GM12878 (cell line): ENCODE measurements at regions not wholly inside any gene's neighbourhood (a gene's known extent, or its start where the extent isn't known, plus 50 kb on each side); places are given as distances from the start of the nearest gene placed in this dataset.

ENCODE experiments used
- ATAC-seq: fragments of 200-7000 bp; cut with Tn5 transposase; 3 replicates; pipeline ENCODE4 v1.9.1; 2020; ENCODE audit warnings: mild to moderate bottlenecking, moderate library complexity
- BruUV-seq: library from RNA; stranded (reverse); fragments of 400-500 nt; replicated peaks from 2 replicates; lab custom pipeline; 2021; lab: Mats Ljungman, UMichigan
- CTCF ChIA-PET: fragments of 300-600 bp; sonication (Branson Sonifier 250); formaldehyde crosslinking; extraction: SDS; loops from one replicate; lab custom pipeline; 2021; ENCODE audit warnings: inconsistent platforms; lab: Yijun Ruan, JAX
- POLR2A ChIA-PET: fragments of 350-600 bp; formaldehyde crosslinking; extraction: SDS; loops from one replicate; lab custom pipeline; 2021; ENCODE audit warnings: inconsistent platforms; lab: Charles Lee
- RAD21 ChIA-PET: fragments of 300-600 bp; sonication (Branson Sonifier 250); formaldehyde crosslinking; loops from one replicate; lab custom pipeline; 2023; ENCODE audit warnings: antibody characterized with exemption; ENCODE audit not compliant: unreplicated experiment; lab: Charles Lee
- SMC1A ChIA-PET: fragments of 300-600 bp; sonication (Branson Sonifier 250); formaldehyde crosslinking; loops from one replicate; lab custom pipeline; 2023; ENCODE audit not compliant: unreplicated experiment, uncharacterized antibody; lab: Charles Lee
- DNase-seq: peaks from one replicate; pipeline ENCODE4 v3.0.0-alpha.2; 2011; ENCODE audit warnings: low read depth, low spot score
- FAIRE-seq: peaks from 3 replicates; lab custom pipeline; 2011; peaks lifted over from hg19 to GRCh38; lab: Jason Lieb, UNC
- H2AFZ ChIP-seq: 2 replicates; pipeline ENCODE4 v1.6.0; 2011; ENCODE audit warnings: low read depth, low read length, control low read depth; ENCODE audit not compliant: control insufficient read depth
- H3K27ac ChIP-seq: 2 replicates; pipeline ENCODE4 v1.5.1; 2011; ENCODE audit warnings: control low read depth; ENCODE audit not compliant: control insufficient read depth, insufficient read depth
- H3K27me3 ChIP-seq, 2 experiments: replicated peaks in 1 of 2; 2 replicates each; pipeline versions ENCODE4 v1.6.0 to v1.6.1; 2011; ENCODE audit warnings: low read length in 1 of 2; ENCODE audit not compliant: control insufficient read depth in 2 of 2, insufficient read depth in 2 of 2
- H3K36me3 ChIP-seq, 2 experiments: 2 replicates each; pipeline ENCODE4 v1.5.1; 2011; ENCODE audit warnings: low read length in 1 of 2; ENCODE audit not compliant: control insufficient read depth in 2 of 2, insufficient read depth in 2 of 2
- H3K4me1 ChIP-seq: 2 replicates; pipeline ENCODE4 v1.6.1; 2011; ENCODE audit warnings: mild to moderate bottlenecking, low read length, moderate library complexity, mixed read lengths; ENCODE audit not compliant: control insufficient read depth, insufficient read depth
- H3K4me2 ChIP-seq: 2 replicates; pipeline ENCODE4 v1.6.0; 2011; ENCODE audit warnings: control low read depth; ENCODE audit not compliant: control insufficient read depth, insufficient read depth
- H3K4me3 ChIP-seq: fragments of 200-600 bp; sonication (generic); 2 replicates; pipeline ENCODE4 v1.5.1; 2016
- H3K79me2 ChIP-seq: 2 replicates; pipeline ENCODE4 v1.6.0; 2011; ENCODE audit warnings: low read length; ENCODE audit not compliant: control insufficient read depth, insufficient read depth
- H3K9ac ChIP-seq: 2 replicates; pipeline ENCODE4 v1.8.0; 2011; ENCODE audit warnings: low read length, control low read depth, mixed read lengths; ENCODE audit not compliant: control insufficient read depth, insufficient read depth
- H3K9me3 ChIP-seq: replicated peaks from 3 replicates; pipeline ENCODE4 v1.5.1; 2011; ENCODE audit warnings: mild to moderate bottlenecking, low read length; ENCODE audit not compliant: control insufficient read depth, insufficient read depth
- H4K20me1 ChIP-seq: 2 replicates; pipeline ENCODE4 v1.6.0; 2011; ENCODE audit not compliant: control insufficient read depth, insufficient read depth
- BCL11A ChIP-seq: IDR thresholded peaks from 2 replicates; pipeline ENCODE4 v1.6.1; 2011; ENCODE audit warnings: low read depth, low read length
- BHLHE40 ChIP-seq, 2 experiments: fragments of 450-650 bp in 1 of 2; IDR thresholded peaks; 2 replicates each; pipeline ENCODE4 v1.6.1; 2011 to 2017; ENCODE audit warnings: low read depth in 2 of 2, borderline replicate concordance in 1 of 2, improper control_type of control experiment in 1 of 2, low read length in 1 of 2, mild to moderate bottlenecking in 1 of 2
- CHD1 ChIP-seq: IDR thresholded peaks from 2 replicates; pipeline ENCODE4 v1.6.1; 2012; ENCODE audit warnings: low read depth, low read length, improper control_type of control experiment
- HCFC1 ChIP-seq: fragments of 150-350 bp; IDR thresholded peaks from 2 replicates; pipeline ENCODE4 v1.6.1; 2014; ENCODE audit warnings: low read length
- NR2C2 ChIP-seq: IDR thresholded peaks from 2 replicates; pipeline ENCODE4 v1.6.1; 2011; ENCODE audit warnings: borderline replicate concordance, low read depth; ENCODE audit not compliant: control insufficient read depth, insufficient read length
- PAX5 ChIP-seq: IDR thresholded peaks from 2 replicates; pipeline ENCODE4 v1.6.1; 2011; ENCODE audit warnings: low read depth, low read length, borderline replicate concordance
- RAD21 ChIP-seq: IDR thresholded peaks from 2 replicates; pipeline ENCODE4 v1.6.1; 2011; ENCODE audit warnings: mild to moderate bottlenecking, low read depth, low read length, moderate library complexity; ENCODE audit not compliant: insufficient read depth
- RCOR1 ChIP-seq: conservative IDR thresholded peaks from 2 replicates; pipeline ENCODE4 v1.6.1; 2012; ENCODE audit warnings: low read depth, low read length, improper control_type of control experiment
- TCF12 ChIP-seq: IDR thresholded peaks from 2 replicates; pipeline ENCODE4 v1.6.1; 2011; ENCODE audit warnings: low read depth, mild to moderate bottlenecking, low read length
- YBX1 ChIP-seq: fragments of 450-650 bp; IDR thresholded peaks from 2 replicates; pipeline ENCODE4 v1.6.1; 2016; ENCODE audit warnings: antibody characterized with exemption
- WGBS: methylation state at CpG from one replicate; pipeline ENCODE4 v1.1.6; 2016; ENCODE audit warnings: low lambda C conversion rate; ENCODE audit not compliant: insufficient replicate concordance, insufficient coverage; ENCODE audit errors: missing lambda C conversion rate; 5-methylcytosine and 5-hydroxymethylcytosine counted together
- in situ Hi-C: fragments of 300-500 bp; cut with MboI; formaldehyde crosslinking; loops from 9 replicates; pipeline ENCODE4 v1.14.3; 2018; ENCODE audit warnings: mixed read lengths
- intact Hi-C: fragments of 100-400 bp; cut with micrococcal nuclease; formaldehyde crosslinking; loops from one replicate; pipeline ENCODE4 v1.14.2; 2022; ENCODE audit not compliant: unreplicated experiment
- TF ChIP-seq, protein P1 (sequence below): IDR thresholded peaks from 2 replicates; pipeline ENCODE4 v1.6.1; 2011; ENCODE audit warnings: borderline replicate concordance, low read depth, mild to moderate bottlenecking, moderate library complexity, low read length; ENCODE audit not compliant: insufficient read depth, poor library complexity, severe bottlenecking
- TF ChIP-seq, protein P2 (sequence below): fragments of 450-650 bp; IDR thresholded peaks from 2 replicates; pipeline ENCODE4 v1.6.1; 2018; ENCODE audit warnings: mild to moderate bottlenecking, low read depth, moderate library complexity; ENCODE audit not compliant: partially characterized antibody
- TF ChIP-seq, protein P3 (sequence below): fragments of 450-650 bp; formaldehyde crosslinking; IDR thresholded peaks from 2 replicates; pipeline ENCODE4 v1.4.0; 2022; ENCODE audit warnings: mild to moderate bottlenecking, moderate library complexity

DNA sequence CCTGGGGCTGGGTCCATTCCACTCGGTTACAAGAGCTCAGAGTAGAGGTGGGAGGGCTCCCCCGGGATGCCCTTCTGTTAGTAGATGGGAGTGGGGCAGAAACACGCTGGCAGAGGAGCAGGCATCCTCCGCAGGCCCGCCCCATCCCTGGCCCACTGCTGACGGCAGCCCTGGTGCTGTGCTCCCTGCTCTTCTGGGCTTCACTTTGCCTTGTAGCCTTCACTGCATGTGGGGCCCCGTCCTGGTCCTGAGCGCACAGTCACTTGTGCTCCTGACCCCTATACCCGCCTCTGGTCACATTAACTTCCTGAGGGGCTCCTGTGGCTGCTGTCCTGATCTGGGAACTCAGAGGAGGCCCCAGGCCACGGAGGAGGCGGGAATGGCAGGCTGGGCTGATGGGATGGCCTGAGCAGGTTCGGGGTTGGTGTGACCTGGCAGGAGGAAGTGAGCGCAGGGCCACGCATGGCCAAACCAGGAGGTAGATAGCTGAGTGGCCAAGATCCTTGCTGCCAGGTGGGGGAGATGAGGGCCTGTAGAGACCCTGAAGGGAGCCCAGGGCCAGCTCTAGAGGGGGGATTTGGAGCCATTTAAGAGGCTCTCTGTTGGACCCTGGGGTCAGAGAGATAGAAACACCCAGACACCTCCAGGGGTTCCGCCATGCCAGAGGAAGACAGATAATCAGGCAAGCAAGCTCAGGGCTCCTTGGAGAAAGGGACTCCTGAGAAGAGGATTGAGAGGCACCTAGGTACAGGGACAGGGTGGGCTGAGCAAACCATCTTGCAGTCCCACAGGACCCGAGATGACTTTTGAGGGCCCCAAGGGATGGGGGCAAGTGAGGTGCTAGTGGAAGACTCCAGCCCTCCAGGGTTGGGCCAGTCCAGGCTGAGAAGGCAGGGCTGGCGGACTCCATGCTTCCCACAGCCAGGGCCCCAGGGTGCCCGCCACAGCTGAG lies 92.2 kb upstream of the PRR23E start:
- no peak overlapping the region for H3K9ac ChIP-seq
- H3K27ac ChIP-seq, result no peak overlapping the region
- TF ChIP-seq, protein P1, sequence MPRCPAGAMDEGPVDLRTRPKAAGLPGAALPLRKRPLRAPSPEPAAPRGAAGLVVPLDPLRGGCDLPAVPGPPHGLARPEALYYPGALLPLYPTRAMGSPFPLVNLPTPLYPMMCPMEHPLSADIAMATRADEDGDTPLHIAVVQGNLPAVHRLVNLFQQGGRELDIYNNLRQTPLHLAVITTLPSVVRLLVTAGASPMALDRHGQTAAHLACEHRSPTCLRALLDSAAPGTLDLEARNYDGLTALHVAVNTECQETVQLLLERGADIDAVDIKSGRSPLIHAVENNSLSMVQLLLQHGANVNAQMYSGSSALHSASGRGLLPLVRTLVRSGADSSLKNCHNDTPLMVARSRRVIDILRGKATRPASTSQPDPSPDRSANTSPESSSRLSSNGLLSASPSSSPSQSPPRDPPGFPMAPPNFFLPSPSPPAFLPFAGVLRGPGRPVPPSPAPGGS, result no peak
- TF ChIP-seq, protein P2, sequence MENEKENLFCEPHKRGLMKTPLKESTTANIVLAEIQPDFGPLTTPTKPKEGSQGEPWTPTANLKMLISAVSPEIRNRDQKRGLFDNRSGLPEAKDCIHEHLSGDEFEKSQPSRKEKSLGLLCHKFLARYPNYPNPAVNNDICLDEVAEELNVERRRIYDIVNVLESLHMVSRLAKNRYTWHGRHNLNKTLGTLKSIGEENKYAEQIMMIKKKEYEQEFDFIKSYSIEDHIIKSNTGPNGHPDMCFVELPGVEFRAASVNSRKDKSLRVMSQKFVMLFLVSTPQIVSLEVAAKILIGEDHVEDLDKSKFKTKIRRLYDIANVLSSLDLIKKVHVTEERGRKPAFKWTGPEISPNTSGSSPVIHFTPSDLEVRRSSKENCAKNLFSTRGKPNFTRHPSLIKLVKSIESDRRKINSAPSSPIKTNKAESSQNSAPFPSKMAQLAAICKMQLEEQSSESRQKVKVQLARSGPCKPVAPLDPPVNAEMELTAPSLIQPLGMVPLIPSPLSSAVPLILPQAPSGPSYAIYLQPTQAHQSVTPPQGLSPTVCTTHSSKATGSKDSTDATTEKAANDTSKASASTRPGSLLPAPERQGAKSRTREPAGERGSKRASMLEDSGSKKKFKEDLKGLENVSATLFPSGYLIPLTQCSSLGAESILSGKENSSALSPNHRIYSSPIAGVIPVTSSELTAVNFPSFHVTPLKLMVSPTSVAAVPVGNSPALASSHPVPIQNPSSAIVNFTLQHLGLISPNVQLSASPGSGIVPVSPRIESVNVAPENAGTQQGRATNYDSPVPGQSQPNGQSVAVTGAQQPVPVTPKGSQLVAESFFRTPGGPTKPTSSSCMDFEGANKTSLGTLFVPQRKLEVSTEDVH, result no peak
- TF ChIP-seq HCFC1 (no peak), BHLHE40 (IDR thresholded peaks at IDR 0.05; ENCODE audit: borderline replicate concordance in 1 of 2, low read depth in 2 of 2, low read length in 1 of 2) (no peak), TCF12 (no peak), BCL11A (no peak), PAX5 (no peak), YBX1 (no peak), RAD21 (no peak), RCOR1 (no peak), CHD1 (no peak), NR2C2 (no peak)
- TF ChIP-seq, protein P3, sequence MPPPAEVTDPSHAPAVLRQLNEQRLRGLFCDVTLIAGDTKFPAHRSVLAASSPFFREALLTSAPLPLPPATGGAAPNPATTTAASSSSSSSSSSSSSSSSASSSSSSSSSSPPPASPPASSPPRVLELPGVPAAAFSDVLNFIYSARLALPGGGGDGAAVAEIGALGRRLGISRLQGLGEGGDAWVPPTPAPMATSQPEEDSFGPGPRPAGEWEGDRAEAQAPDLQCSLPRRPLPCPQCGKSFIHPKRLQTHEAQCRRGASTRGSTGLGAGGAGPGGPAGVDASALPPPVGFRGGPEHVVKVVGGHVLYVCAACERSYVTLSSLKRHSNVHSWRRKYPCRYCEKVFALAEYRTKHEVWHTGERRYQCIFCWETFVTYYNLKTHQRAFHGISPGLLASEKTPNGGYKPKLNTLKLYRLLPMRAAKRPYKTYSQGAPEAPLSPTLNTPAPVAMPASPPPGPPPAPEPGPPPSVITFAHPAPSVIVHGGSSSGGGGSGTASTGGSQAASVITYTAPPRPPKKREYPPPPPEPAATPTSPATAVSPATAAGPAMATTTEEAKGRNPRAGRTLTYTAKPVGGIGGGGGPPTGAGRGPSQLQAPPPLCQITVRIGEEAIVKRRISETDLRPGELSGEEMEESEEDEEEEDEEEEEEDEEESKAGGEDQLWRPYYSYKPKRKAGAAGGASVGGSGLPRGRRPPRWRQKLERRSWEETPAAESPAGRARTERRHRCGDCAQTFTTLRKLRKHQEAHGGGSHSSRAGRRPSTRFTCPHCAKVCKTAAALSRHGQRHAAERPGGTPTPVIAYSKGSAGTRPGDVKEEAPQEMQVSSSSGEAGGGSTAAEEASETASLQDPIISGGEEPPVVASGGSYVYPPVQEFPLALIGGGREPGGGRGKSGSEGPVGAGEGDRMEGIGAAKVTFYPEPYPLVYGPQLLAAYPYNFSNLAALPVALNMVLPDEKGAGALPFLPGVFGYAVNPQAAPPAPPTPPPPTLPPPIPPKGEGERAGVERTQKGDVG, result no peak
- no peak overlapping the region for H3K4me3 ChIP-seq
- no peaks in the 10 kb centered on the region for H3K79me2 ChIP-seq
- no peaks in the 10 kb centered on the region for H3K4me1 ChIP-seq
- DNase-seq, result no peak
- intact Hi-C loops, result no loop called here
- POLR2A ChIA-PET, result no interaction called here
- SMC1A ChIA-PET, result interaction anchor here (0.6 kb wide), 1 partner anchor 20 kb away, joined by 3 read pairs; no protein-coding TSS in a partner anchor
- 33% methylated on average over 18 of the region's 18 CpGs for WGBS
- H3K4me2 ChIP-seq, result no peak overlapping the region
- H3K27me3 ChIP-seq, result peaks cover 0 to 1% of the 10 kb centered on the region in 2 experiments; a peak in 2 of 4 replicates
- H3K9me3 ChIP-seq, result no peaks in the 10 kb centered on the region
- no peak overlapping the region for H2AFZ ChIP-seq
- CTCF ChIA-PET, result no interaction called here
- no TSS peak for BruUV-seq
- H3K36me3 ChIP-seq, result no peaks in the 10 kb centered on the region
- no peaks in the 10 kb centered on the region for H4K20me1 ChIP-seq
- in situ Hi-C loops, result no loop called here
- FAIRE-seq, result no peak
- no peak for ATAC-seq
- RAD21 ChIA-PET, result no interaction called here
